ENCODE measurements at regions not wholly inside any gene's neighbourhood (a gene's known extent, or its start where the extent isn't known, plus 50 kb on each side); places are given as distances from the start of the nearest gene placed in this dataset.

DNA sequence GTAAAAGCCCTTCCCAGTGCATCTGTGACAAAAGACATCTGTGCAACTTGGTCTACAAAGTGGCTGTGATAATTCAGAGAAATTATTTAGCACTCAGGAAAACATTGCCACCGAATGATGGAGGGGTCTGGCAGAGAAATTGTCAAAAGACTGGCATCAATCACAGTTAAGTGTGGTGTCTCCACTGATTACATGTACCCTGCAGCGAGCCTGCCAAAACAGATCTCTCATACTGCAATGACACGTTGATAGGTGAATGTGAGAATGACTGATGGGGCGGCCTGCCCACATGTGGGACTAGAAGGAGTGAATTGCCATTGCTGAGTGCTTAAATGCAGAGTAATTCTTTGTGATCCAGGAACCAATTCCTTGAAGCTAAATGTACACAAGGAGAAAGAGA lies 136.4 kb upstream of the PCSK5 start:
- ChIA-PET POLR2A (no interaction called here), CTCF (interaction anchor here (1.1 kb wide), 1 partner anchor 9 kb away, joined by 3 read pairs; no protein-coding TSS in a partner anchor)
- H3K36me3 ChIP-seq (ENCODE audit: control insufficient read depth in 2 of 2, insufficient read depth in 1 of 2, low read length in 2 of 2): no peaks in the 10 kb centered on the region
- H3K4me1 ChIP-seq (ENCODE audit: control insufficient read depth, insufficient read depth, low read length): no peaks in the 10 kb centered on the region
- no peak overlapping the region for H3K27ac ChIP-seq (ENCODE audit: extremely low read depth, low read depth, low read length)
- H3K4me3 ChIP-seq (ENCODE audit: low read depth, low read length): no peak overlapping the region
- H3K9me3 ChIP-seq (ENCODE audit: control insufficient read depth, insufficient read depth, low read depth, low read length): no peaks in the 10 kb centered on the region
- TF ChIP-seq, protein P1, sequence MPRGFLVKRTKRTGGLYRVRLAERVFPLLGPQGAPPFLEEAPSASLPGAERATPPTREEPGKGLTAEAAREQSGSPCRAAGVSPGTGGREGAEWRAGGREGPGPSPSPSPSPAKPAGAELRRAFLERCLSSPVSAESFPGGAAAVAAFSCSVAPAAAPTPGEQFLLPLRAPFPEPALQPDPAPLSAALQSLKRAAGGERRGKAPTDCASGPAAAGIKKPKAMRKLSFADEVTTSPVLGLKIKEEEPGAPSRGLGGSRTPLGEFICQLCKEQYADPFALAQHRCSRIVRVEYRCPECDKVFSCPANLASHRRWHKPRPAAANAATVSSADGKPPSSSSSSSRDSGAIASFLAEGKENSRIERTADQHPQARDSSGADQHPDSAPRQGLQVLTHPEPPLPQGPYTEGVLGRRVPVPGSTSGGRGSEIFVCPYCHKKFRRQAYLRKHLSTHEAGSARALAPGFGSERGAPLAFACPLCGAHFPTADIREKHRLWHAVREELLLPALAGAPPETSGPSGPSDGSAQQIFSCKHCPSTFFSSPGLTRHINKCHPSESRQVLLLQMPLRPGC (tag by site-specific recombination; IDR thresholded peaks at IDR 0.05): no peak
- TF ChIP-seq ZNF621 (tag by site-specific recombination; IDR thresholded peaks at IDR 0.05): no peak
- no peak for TF ChIP-seq ZBTB49 (tag by site-specific recombination; IDR thresholded peaks at IDR 0.05; ENCODE audit: low read depth)
- TF ChIP-seq ZNF292 (tag by site-specific recombination; IDR thresholded peaks at IDR 0.05; ENCODE audit: borderline replicate concordance, low read depth): no peak
- no peak for TF ChIP-seq ZNF530 (tag by site-specific recombination; IDR thresholded peaks at IDR 0.05; ENCODE audit: low read depth)
- no peak for TF ChIP-seq ZNF624 (tag by site-specific recombination; IDR thresholded peaks at IDR 0.05)
- no peak for TF ChIP-seq ZNF2 (tag by site-specific recombination; IDR thresholded peaks at IDR 0.05)
- TF ChIP-seq EGR2 (tag by site-specific recombination; IDR thresholded peaks at IDR 0.05; ENCODE audit: low read depth): no peak
- no peak for TF ChIP-seq ZNF114 (tag by site-specific recombination; IDR thresholded peaks at IDR 0.05)
- no peak for TF ChIP-seq ZNF394 (tag by site-specific recombination; IDR thresholded peaks at IDR 0.05; ENCODE audit: borderline replicate concordance)
- no peak for TF ChIP-seq ZNF488 (tag by site-specific recombination; IDR thresholded peaks at IDR 0.05)

DNA sequence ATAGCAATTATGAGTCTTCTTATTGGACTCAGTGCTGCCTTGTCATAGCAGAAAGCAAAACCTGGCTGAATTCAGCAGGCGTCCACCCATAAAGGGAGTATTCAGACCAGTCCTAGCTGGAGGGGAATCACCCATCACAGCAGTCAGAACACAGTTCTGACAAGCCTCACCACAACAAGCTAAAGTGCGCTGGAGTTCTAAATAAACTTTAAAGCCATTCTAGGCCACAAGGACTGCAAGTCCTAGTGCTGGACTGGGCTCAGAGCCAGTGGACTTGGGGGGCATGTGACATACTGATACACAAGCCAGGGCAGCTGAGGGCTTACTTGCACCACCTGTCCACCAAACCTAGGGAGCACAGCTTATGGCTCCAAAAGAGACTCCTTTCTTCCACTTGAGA lies 115.3 kb upstream of the PCSK5 start:
- TF ChIP-seq ZNF488 (tag by site-specific recombination; IDR thresholded peaks at IDR 0.05) (no peak), ZBTB49 (tag by site-specific recombination; IDR thresholded peaks at IDR 0.05; ENCODE audit: low read depth) (no peak), HOXA7 (CRISPR knock-in tag; IDR thresholded peaks at IDR 0.05; ENCODE audit: borderline replicate concordance) (no peak), KLF10 (tag by site-specific recombination; IDR thresholded peaks at IDR 0.05) (no peak), ZXDB (tag by site-specific recombination; IDR thresholded peaks at IDR 0.05) (no peak), ZBTB20 (tag by site-specific recombination; IDR thresholded peaks at IDR 0.05) (no peak), ZNF514 (tag by site-specific recombination; IDR thresholded peaks at IDR 0.05) (no peak)
- TF ChIP-seq, protein P2, sequence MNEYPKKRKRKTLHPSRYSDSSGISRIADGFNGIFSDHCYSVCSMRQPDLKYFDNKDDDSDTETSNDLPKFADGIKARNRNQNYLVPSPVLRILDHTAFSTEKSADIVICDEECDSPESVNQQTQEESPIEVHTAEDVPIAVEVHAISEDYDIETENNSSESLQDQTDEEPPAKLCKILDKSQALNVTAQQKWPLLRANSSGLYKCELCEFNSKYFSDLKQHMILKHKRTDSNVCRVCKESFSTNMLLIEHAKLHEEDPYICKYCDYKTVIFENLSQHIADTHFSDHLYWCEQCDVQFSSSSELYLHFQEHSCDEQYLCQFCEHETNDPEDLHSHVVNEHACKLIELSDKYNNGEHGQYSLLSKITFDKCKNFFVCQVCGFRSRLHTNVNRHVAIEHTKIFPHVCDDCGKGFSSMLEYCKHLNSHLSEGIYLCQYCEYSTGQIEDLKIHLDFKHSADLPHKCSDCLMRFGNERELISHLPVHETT (tag by site-specific recombination; IDR thresholded peaks at IDR 0.05): no peak
- TF ChIP-seq, protein P3, sequence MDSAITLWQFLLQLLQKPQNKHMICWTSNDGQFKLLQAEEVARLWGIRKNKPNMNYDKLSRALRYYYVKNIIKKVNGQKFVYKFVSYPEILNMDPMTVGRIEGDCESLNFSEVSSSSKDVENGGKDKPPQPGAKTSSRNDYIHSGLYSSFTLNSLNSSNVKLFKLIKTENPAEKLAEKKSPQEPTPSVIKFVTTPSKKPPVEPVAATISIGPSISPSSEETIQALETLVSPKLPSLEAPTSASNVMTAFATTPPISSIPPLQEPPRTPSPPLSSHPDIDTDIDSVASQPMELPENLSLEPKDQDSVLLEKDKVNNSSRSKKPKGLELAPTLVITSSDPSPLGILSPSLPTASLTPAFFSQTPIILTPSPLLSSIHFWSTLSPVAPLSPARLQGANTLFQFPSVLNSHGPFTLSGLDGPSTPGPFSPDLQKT (IDR thresholded peaks at IDR 0.05; ENCODE audit: borderline replicate concordance, low read depth, low read length): no peak
- Histone ChIP-seq H3K4me1 (ENCODE audit: control insufficient read depth, insufficient read depth, low read length) (no peaks in the 10 kb centered on the region), H3K36me3 (ENCODE audit: control insufficient read depth in 2 of 2, insufficient read depth in 1 of 2, low read length in 2 of 2) (no peaks in the 10 kb centered on the region), H3K4me3 (ENCODE audit: low read depth, low read length) (no peak overlapping the region), H3K27ac (ENCODE audit: extremely low read depth, low read depth, low read length) (no peak overlapping the region), H3K9me3 (ENCODE audit: control insufficient read depth, insufficient read depth, low read depth, low read length) (no peaks in the 10 kb centered on the region)
- ChIA-PET CTCF (no interaction called here), POLR2A (no interaction called here)

Measured in HEK293 (cell line).